HEK293 (cell line): ENCODE measurements at regions not wholly inside any gene's neighbourhood (a gene's known extent, or its start where the extent isn't known, plus 50 kb on each side); places are given as distances from the start of the nearest gene placed in this dataset.

Experiments used
- CTCF ChIA-PET: fragments of 350-600 bp; formaldehyde crosslinking; extraction: SDS; loops from one replicate; lab custom pipeline; 2021; ENCODE audit warnings: antibody characterized with exemption; lab: Yijun Ruan, JAX
- POLR2A ChIA-PET: fragments of 300-600 bp; formaldehyde crosslinking; extraction: SDS; loops from one replicate; lab custom pipeline; 2020; ENCODE audit warnings: antibody characterized with exemption, inconsistent platforms; lab: Yijun Ruan, JAX
- H3K27ac ChIP-seq: fragments of 200-500 bp; sonication (Bioruptor generic); 2 replicates; pipeline ENCODE4 v1.5.1; 2014; ENCODE audit warnings: low read depth, low read length, control low read depth, inconsistent platforms; ENCODE audit errors: extremely low read depth
- H3K36me3 ChIP-seq, 2 experiments: fragments of 200-500 bp in 1 of 2; sonication (Bioruptor generic) in 1 of 2; 1 replicate in 1 of 2; 2 replicates in 1 of 2; pipeline ENCODE4 v1.5.1; 2014 to 2017; ENCODE audit warnings: inconsistent platforms in 2 of 2, low read length in 2 of 2; ENCODE audit not compliant: control insufficient read depth in 2 of 2, insufficient read depth in 1 of 2
- H3K4me1 ChIP-seq: fragments of 200-500 bp; sonication (Bioruptor generic); 2 replicates; pipeline ENCODE4 v1.5.1; 2014; ENCODE audit warnings: mild to moderate bottlenecking, low read length, inconsistent platforms; ENCODE audit not compliant: control insufficient read depth, insufficient read depth
- H3K4me3 ChIP-seq: 2 replicates; pipeline ENCODE4 v1.5.1; 2011; ENCODE audit warnings: low read depth, mild to moderate bottlenecking, control low read depth, low read length, moderate library complexity
- H3K9me3 ChIP-seq: fragments of 200-500 bp; sonication (Bioruptor generic); 2 replicates; pipeline ENCODE4 v1.5.1; 2014; ENCODE audit warnings: low read depth, low read length, inconsistent platforms; ENCODE audit not compliant: control insufficient read depth, insufficient read depth
- AEBP2 ChIP-seq: fragments of 450-650 bp; formaldehyde crosslinking; IDR thresholded peaks from 2 replicates; pipeline ENCODE4 v1.5.1; 2016; ENCODE audit warnings: missing biosample characterization, missing genetic modification characterization, borderline replicate concordance
- HIC1 ChIP-seq: fragments of 450-650 bp; formaldehyde crosslinking; IDR thresholded peaks from 2 replicates; pipeline ENCODE4 v1.5.1; 2016; ENCODE audit warnings: missing biosample characterization, missing genetic modification characterization
- MZF1 ChIP-seq: fragments of 450-650 bp; formaldehyde crosslinking; IDR thresholded peaks from 2 replicates; pipeline ENCODE4 v1.5.1; 2017; ENCODE audit warnings: missing biosample characterization, missing genetic modification characterization, borderline replicate concordance
- OSR2 ChIP-seq: fragments of 450-650 bp; formaldehyde crosslinking; IDR thresholded peaks from 2 replicates; pipeline ENCODE4 v1.5.1; 2016; ENCODE audit warnings: missing biosample characterization, missing genetic modification characterization
- PATZ1 ChIP-seq: fragments of 450-650 bp; formaldehyde crosslinking; IDR thresholded peaks from 2 replicates; pipeline ENCODE4 v1.5.1; 2016; ENCODE audit warnings: missing biosample characterization, missing genetic modification characterization
- WT1 ChIP-seq: fragments of 450-650 bp; formaldehyde crosslinking; IDR thresholded peaks from 2 replicates; pipeline ENCODE4 v1.5.1; 2016; ENCODE audit warnings: missing biosample characterization, missing genetic modification characterization
- ZBTB6 ChIP-seq: fragments of 450-650 bp; formaldehyde crosslinking; IDR thresholded peaks from 2 replicates; pipeline ENCODE4 v1.5.1; 2017; ENCODE audit warnings: missing biosample characterization, missing genetic modification characterization
- ZNF121 ChIP-seq: fragments of 450-650 bp; formaldehyde crosslinking; IDR thresholded peaks from 2 replicates; pipeline ENCODE4 v1.5.1; 2016; ENCODE audit warnings: missing biosample characterization, missing genetic modification characterization
- ZNF132 ChIP-seq: fragments of 450-650 bp; formaldehyde crosslinking; IDR thresholded peaks from 2 replicates; pipeline ENCODE4 v1.5.1; 2017; ENCODE audit warnings: missing biosample characterization, missing genetic modification characterization, borderline replicate concordance
- ZNF175 ChIP-seq: fragments of 450-650 bp; formaldehyde crosslinking; IDR thresholded peaks from 2 replicates; pipeline ENCODE4 v1.5.1; 2016; ENCODE audit warnings: missing biosample characterization, missing genetic modification characterization
- ZNF202 ChIP-seq: fragments of 450-650 bp; formaldehyde crosslinking; IDR thresholded peaks from 2 replicates; pipeline ENCODE4 v1.5.1; 2016; ENCODE audit warnings: missing biosample characterization, missing genetic modification characterization, borderline replicate concordance
- ZNF223 ChIP-seq: fragments of 450-650 bp; formaldehyde crosslinking; IDR thresholded peaks from 2 replicates; pipeline ENCODE4 v1.5.1; 2016; ENCODE audit warnings: missing biosample characterization, missing genetic modification characterization
- ZNF23 ChIP-seq: fragments of 450-650 bp; formaldehyde crosslinking; IDR thresholded peaks from 2 replicates; pipeline ENCODE4 v1.5.1; 2016; ENCODE audit warnings: missing biosample characterization, missing genetic modification characterization, borderline replicate concordance
- ZNF404 ChIP-seq: fragments of 450-650 bp; formaldehyde crosslinking; IDR thresholded peaks from 2 replicates; pipeline ENCODE4 v1.5.1; 2017; ENCODE audit warnings: missing biosample characterization, missing genetic modification characterization
- ZNF623 ChIP-seq: fragments of 450-650 bp; formaldehyde crosslinking; IDR thresholded peaks from 2 replicates; pipeline ENCODE4 v1.5.1; 2016; ENCODE audit warnings: missing biosample characterization, missing genetic modification characterization
- ZNF664 ChIP-seq: fragments of 450-650 bp; formaldehyde crosslinking; IDR thresholded peaks from 2 replicates; pipeline ENCODE4 v1.5.1; 2016; ENCODE audit warnings: missing biosample characterization, missing genetic modification characterization
- ZNF677 ChIP-seq: fragments of 450-650 bp; IDR thresholded peaks from 2 replicates; pipeline ENCODE4 v1.5.0; 2018; ENCODE audit warnings: missing biosample characterization, mild to moderate bottlenecking, missing genetic modification characterization, moderate library complexity
- ZNF701 ChIP-seq: fragments of 450-650 bp; formaldehyde crosslinking; IDR thresholded peaks from 2 replicates; pipeline ENCODE4 v1.5.1; 2016; ENCODE audit warnings: missing biosample characterization, missing genetic modification characterization
- ZNF785 ChIP-seq: fragments of 450-650 bp; formaldehyde crosslinking; IDR thresholded peaks from 2 replicates; pipeline ENCODE4 v1.5.1; 2016; ENCODE audit warnings: missing biosample characterization, missing genetic modification characterization
- ZXDB ChIP-seq: fragments of 450-650 bp; formaldehyde crosslinking; IDR thresholded peaks from 2 replicates; pipeline ENCODE4 v1.5.1; 2016; ENCODE audit warnings: missing biosample characterization, missing genetic modification characterization

GRCh38 chr7:111671927-111672326, 109.6 kb upstream of the IMMP2L start:
- CTCF ChIA-PET: no interaction called here
- Histone ChIP-seq H3K36me3 (no peaks in the 10 kb centered on the region), H3K4me3 (no peak overlapping the region), H3K9me3 (no peaks in the 10 kb centered on the region), H3K4me1 (no peaks in the 10 kb centered on the region), H3K27ac (no peak overlapping the region)
- POLR2A ChIA-PET: no interaction called here
- no peak for TF ChIP-seq ZNF202 (tag by site-specific recombination)
- no peak for TF ChIP-seq ZNF623 (tag by site-specific recombination)
- TF ChIP-seq ZNF23 (tag by site-specific recombination): no peak

- POLR2A ChIA-PET: no interaction called here
- H3K4me3 ChIP-seq: no peak overlapping the region
- no peaks in the 10 kb centered on the region for H3K4me1 ChIP-seq
- no peak for TF ChIP-seq ZNF175 (tag by site-specific recombination)
- TF ChIP-seq OSR2: no peak
- TF ChIP-seq WT1: no peak
- no peak for TF ChIP-seq ZNF664
- TF ChIP-seq ZNF404 (tag by site-specific recombination): no peak
- no peak for TF ChIP-seq ZNF701 (tag by site-specific recombination)
- no peak for TF ChIP-seq ZNF785
- no peak for TF ChIP-seq PATZ1
- no peak for TF ChIP-seq ZNF623 (tag by site-specific recombination)
- no peak for TF ChIP-seq AEBP2
- CTCF ChIA-PET: no interaction called here
- H3K36me3 ChIP-seq: no peaks in the 10 kb centered on the region
- no peaks in the 10 kb centered on the region for H3K9me3 ChIP-seq
- H3K27ac ChIP-seq: no peak overlapping the region
Observed at GRCh38 chr7:111668711-111669110, 106.4 kb upstream of the IMMP2L start.

GRCh38 chr7:111667488-111667887, 105.2 kb upstream of the IMMP2L start:
- Histone ChIP-seq H3K4me1 (no peaks in the 10 kb centered on the region), H3K4me3 (no peak overlapping the region), H3K27ac (no peak overlapping the region), H3K9me3 (no peaks in the 10 kb centered on the region), H3K36me3 (no peaks in the 10 kb centered on the region)
- ChIA-PET CTCF (interaction anchor here (0.6 kb wide), 1 partner anchor 436 kb away, joined by 3 read pairs; no protein-coding TSS in a partner anchor), POLR2A (no interaction called here)
- no peak for TF ChIP-seq ZNF223 (tag by site-specific recombination)
- no peak for TF ChIP-seq ZNF121 (tag by site-specific recombination)
- peak; percentile 24; the same call in 1 of the 2 replicates for TF ChIP-seq MZF1 (tag by site-specific recombination)

GRCh38 chr7:111666260-111666659, 104.0 kb upstream of the IMMP2L start:
- CTCF ChIA-PET: no interaction called here
- TF ChIP-seq ZNF132: no peak
- TF ChIP-seq ZBTB6: no peak
- no peak for TF ChIP-seq HIC1 (tag by site-specific recombination)
- no peak for TF ChIP-seq ZNF677 (tag by site-specific recombination)
- TF ChIP-seq ZXDB: no peak
- TF ChIP-seq, all 188 proteins: peak for 0
- Histone ChIP-seq H3K4me3 (no peak overlapping the region), H3K9me3 (no peaks in the 10 kb centered on the region), H3K36me3 (no peaks in the 10 kb centered on the region), H3K27ac (no peak overlapping the region), H3K4me1 (no peaks in the 10 kb centered on the region)
- POLR2A ChIA-PET: no interaction called here
